HepG2 (cell line): ENCODE measurements at regions not wholly inside any gene's neighbourhood (a gene's known extent, or its start where the extent isn't known, plus 50 kb on each side); places are given as distances from the start of the nearest gene placed in this dataset.

Source experiments
- EP300 ChIP-seq, 3 experiments: sonication (generic) in 1 of 3; formaldehyde crosslinking in 1 of 3; IDR thresholded peaks; 2 replicates each; pipeline versions ENCODE4 v1.5.1 to v1.6.1; 2011 to 2020; ENCODE audit warnings: low read depth in 2 of 3, low read length in 2 of 3, borderline replicate concordance in 1 of 3, improper control_type of control experiment in 1 of 3, mild to moderate bottlenecking in 1 of 3, missing genetic modification reagents in 1 of 3, moderate library complexity in 1 of 3
- JUND ChIP-seq: sonication (generic); formaldehyde crosslinking; IDR thresholded peaks from 2 replicates; pipeline ENCODE4 v1.8.0; 2022; ENCODE audit warnings: mild to moderate bottlenecking, missing genetic modification reagents
- KDM4B ChIP-seq: sonication (generic); formaldehyde crosslinking; IDR thresholded peaks from 2 replicates; pipeline ENCODE4 v1.4.0; 2020; ENCODE audit warnings: missing genetic modification reagents
- ZNF263 ChIP-seq: sonication (generic); formaldehyde crosslinking; IDR thresholded peaks from 2 replicates; pipeline ENCODE4 v1.4.0; 2020; ENCODE audit warnings: missing genetic modification reagents
- TF ChIP-seq, protein P1 (sequence below): sonication (generic); formaldehyde crosslinking; IDR thresholded peaks from 2 replicates; pipeline ENCODE4 v1.5.0; 2020; ENCODE audit warnings: mild to moderate bottlenecking, missing genetic modification reagents, moderate library complexity
- TF ChIP-seq, protein P2 (sequence below), 2 experiments: fragments of 450-650 bp in 1 of 2; sonication (generic) in 1 of 2; formaldehyde crosslinking; IDR thresholded peaks; 2 replicates each; pipeline versions ENCODE4 v1.5.0 to v1.8.0; 2020 to 2022; ENCODE audit warnings: mild to moderate bottlenecking in 1 of 2, missing genetic modification reagents in 1 of 2
- TF ChIP-seq, protein P3 (sequence below), 2 experiments: IDR thresholded peaks; 2 replicates each; pipeline ENCODE4 v1.6.1; 2011 to 2012; ENCODE audit warnings: low read length in 2 of 2, borderline replicate concordance in 1 of 2, low read depth in 1 of 2, mild to moderate bottlenecking in 1 of 2, moderate library complexity in 1 of 2
- TF ChIP-seq, protein P4 (sequence below): sonication (generic); formaldehyde crosslinking; IDR thresholded peaks from 2 replicates; pipeline ENCODE4 v1.4.0; 2020; ENCODE audit warnings: missing genetic modification reagents
- TF ChIP-seq, protein P5 (sequence below): sonication (generic); formaldehyde crosslinking; IDR thresholded peaks from 2 replicates; pipeline ENCODE4 v1.4.0; 2020; ENCODE audit warnings: missing genetic modification reagents

DNA sequence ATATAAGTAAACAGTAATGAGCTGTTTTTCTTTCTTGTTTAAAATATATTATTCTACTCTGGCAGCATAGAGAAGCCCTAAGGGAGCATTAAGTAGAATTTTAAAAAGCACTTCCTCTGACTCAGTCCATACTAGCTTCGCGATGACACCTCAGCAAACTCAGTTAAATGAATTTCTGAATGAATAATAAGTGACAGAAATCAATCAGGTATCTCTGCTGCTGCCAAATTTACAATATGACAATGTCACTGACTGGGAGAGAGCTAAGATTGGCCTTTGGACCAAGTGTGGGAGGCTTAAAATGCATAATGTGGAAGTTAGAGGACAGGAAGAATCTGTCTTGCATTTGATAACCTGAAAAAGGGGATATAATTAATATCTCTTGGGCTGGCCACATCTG, 296.1 kb downstream of the HHIPL2 start:
- no peak for TF ChIP-seq EP300 (IDR thresholded peaks at IDR 0.05; ENCODE audit: low read depth in 2 of 2, low read length in 2 of 2)
- TF ChIP-seq EP300 (CRISPR knock-in tag; IDR thresholded peaks at IDR 0.05; ENCODE audit: borderline replicate concordance) = no peak
- TF ChIP-seq, protein P1, sequence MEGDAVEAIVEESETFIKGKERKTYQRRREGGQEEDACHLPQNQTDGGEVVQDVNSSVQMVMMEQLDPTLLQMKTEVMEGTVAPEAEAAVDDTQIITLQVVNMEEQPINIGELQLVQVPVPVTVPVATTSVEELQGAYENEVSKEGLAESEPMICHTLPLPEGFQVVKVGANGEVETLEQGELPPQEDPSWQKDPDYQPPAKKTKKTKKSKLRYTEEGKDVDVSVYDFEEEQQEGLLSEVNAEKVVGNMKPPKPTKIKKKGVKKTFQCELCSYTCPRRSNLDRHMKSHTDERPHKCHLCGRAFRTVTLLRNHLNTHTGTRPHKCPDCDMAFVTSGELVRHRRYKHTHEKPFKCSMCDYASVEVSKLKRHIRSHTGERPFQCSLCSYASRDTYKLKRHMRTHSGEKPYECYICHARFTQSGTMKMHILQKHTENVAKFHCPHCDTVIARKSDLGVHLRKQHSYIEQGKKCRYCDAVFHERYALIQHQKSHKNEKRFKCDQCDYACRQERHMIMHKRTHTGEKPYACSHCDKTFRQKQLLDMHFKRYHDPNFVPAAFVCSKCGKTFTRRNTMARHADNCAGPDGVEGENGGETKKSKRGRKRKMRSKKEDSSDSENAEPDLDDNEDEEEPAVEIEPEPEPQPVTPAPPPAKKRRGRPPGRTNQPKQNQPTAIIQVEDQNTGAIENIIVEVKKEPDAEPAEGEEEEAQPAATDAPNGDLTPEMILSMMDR = no peak
- TF ChIP-seq, protein P2, sequence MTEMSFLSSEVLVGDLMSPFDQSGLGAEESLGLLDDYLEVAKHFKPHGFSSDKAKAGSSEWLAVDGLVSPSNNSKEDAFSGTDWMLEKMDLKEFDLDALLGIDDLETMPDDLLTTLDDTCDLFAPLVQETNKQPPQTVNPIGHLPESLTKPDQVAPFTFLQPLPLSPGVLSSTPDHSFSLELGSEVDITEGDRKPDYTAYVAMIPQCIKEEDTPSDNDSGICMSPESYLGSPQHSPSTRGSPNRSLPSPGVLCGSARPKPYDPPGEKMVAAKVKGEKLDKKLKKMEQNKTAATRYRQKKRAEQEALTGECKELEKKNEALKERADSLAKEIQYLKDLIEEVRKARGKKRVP (CRISPR knock-in tag; IDR thresholded peaks at IDR 0.05) = no peak
- TF ChIP-seq, protein P3, sequence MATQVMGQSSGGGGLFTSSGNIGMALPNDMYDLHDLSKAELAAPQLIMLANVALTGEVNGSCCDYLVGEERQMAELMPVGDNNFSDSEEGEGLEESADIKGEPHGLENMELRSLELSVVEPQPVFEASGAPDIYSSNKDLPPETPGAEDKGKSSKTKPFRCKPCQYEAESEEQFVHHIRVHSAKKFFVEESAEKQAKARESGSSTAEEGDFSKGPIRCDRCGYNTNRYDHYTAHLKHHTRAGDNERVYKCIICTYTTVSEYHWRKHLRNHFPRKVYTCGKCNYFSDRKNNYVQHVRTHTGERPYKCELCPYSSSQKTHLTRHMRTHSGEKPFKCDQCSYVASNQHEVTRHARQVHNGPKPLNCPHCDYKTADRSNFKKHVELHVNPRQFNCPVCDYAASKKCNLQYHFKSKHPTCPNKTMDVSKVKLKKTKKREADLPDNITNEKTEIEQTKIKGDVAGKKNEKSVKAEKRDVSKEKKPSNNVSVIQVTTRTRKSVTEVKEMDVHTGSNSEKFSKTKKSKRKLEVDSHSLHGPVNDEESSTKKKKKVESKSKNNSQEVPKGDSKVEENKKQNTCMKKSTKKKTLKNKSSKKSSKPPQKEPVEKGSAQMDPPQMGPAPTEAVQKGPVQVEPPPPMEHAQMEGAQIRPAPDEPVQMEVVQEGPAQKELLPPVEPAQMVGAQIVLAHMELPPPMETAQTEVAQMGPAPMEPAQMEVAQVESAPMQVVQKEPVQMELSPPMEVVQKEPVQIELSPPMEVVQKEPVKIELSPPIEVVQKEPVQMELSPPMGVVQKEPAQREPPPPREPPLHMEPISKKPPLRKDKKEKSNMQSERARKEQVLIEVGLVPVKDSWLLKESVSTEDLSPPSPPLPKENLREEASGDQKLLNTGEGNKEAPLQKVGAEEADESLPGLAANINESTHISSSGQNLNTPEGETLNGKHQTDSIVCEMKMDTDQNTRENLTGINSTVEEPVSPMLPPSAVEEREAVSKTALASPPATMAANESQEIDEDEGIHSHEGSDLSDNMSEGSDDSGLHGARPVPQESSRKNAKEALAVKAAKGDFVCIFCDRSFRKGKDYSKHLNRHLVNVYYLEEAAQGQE (IDR thresholded peaks at IDR 0.05; ENCODE audit: borderline replicate concordance in 1 of 2, low read depth in 1 of 2, low read length in 2 of 2) = no peak
- TF ChIP-seq, protein P4, sequence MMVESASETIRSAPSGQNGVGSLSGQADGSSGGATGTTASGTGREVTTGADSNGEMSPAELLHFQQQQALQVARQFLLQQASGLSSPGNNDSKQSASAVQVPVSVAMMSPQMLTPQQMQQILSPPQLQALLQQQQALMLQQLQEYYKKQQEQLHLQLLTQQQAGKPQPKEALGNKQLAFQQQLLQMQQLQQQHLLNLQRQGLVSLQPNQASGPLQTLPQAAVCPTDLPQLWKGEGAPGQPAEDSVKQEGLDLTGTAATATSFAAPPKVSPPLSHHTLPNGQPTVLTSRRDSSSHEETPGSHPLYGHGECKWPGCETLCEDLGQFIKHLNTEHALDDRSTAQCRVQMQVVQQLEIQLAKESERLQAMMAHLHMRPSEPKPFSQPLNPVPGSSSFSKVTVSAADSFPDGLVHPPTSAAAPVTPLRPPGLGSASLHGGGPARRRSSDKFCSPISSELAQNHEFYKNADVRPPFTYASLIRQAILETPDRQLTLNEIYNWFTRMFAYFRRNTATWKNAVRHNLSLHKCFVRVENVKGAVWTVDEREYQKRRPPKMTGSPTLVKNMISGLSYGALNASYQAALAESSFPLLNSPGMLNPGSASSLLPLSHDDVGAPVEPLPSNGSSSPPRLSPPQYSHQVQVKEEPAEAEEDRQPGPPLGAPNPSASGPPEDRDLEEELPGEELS (CRISPR knock-in tag) = no peak
- TF ChIP-seq, protein P5, sequence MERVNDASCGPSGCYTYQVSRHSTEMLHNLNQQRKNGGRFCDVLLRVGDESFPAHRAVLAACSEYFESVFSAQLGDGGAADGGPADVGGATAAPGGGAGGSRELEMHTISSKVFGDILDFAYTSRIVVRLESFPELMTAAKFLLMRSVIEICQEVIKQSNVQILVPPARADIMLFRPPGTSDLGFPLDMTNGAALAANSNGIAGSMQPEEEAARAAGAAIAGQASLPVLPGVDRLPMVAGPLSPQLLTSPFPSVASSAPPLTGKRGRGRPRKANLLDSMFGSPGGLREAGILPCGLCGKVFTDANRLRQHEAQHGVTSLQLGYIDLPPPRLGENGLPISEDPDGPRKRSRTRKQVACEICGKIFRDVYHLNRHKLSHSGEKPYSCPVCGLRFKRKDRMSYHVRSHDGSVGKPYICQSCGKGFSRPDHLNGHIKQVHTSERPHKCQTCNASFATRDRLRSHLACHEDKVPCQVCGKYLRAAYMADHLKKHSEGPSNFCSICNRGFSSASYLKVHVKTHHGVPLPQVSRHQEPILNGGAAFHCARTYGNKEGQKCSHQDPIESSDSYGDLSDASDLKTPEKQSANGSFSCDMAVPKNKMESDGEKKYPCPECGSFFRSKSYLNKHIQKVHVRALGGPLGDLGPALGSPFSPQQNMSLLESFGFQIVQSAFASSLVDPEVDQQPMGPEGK = no peak
- no peak for TF ChIP-seq JUND (CRISPR knock-in tag)
- no peak for TF ChIP-seq KDM4B
- TF ChIP-seq ZNF263 (CRISPR knock-in tag) = no peak
